ENCODE measurements at regions not wholly inside any gene's neighbourhood (a gene's known extent, or its start where the extent isn't known, plus 50 kb on each side); places are given as distances from the start of the nearest gene placed in this dataset.

GRCh38 chr13:40013554-40013953 lies 358.1 kb downstream of the COG6 start:
- TF ChIP-seq CTCF (IDR thresholded peaks at IDR 0.05) (no peak), POLR2A (IDR thresholded peaks at IDR 0.05) (no peak)
